ENCODE measurements at regions not wholly inside any gene's neighbourhood (a gene's known extent, or its start where the extent isn't known, plus 50 kb on each side); places are given as distances from the start of the nearest gene placed in this dataset.

- no peak for DNase-seq
These were observed 164.5 kb downstream of the PIK3R1 start for GRCh38 chr5:68380078-68380477.

- no peak for DNase-seq
These were observed 165.5 kb downstream of the PIK3R1 start for GRCh38 chr5:68381060-68381459.

GRCh38 chr5:68381909-68382308, 166.4 kb downstream of the PIK3R1 start:
- no peak for DNase-seq

GRCh38 chr5:68382640-68383039, 167.1 kb downstream of the PIK3R1 start:
- DNase-seq: no peak

GRCh38 chr5:68383888-68384310, 168.3 kb downstream of the PIK3R1 start:
- no peak for DNase-seq

GRCh38 chr5:68384936-68385594, 169.5 kb downstream of the PIK3R1 start:
- DNase-seq: no peak

GRCh38 chr5:68385936-68386335, 170.4 kb downstream of the PIK3R1 start:
- DNase-seq: no peak

- DNase-seq: no peak
These were observed 171.7 kb downstream of the PIK3R1 start for GRCh38 chr5:68387074-68387796.

- no peak for DNase-seq
These were observed 174.1 kb downstream of the PIK3R1 start for GRCh38 chr5:68389618-68390017.

GRCh38 chr5:68392617-68393016, 177.1 kb downstream of the PIK3R1 start:
- no peak for DNase-seq

GRCh38 chr5:68395302-68395701, 179.7 kb downstream of the PIK3R1 start:
- no peak for DNase-seq

- DNase-seq: no peak
These were observed 180.5 kb downstream of the PIK3R1 start for GRCh38 chr5:68395926-68396511.

GRCh38 chr5:68396722-68397121, 181.2 kb downstream of the PIK3R1 start:
- DNase-seq: no peak

GRCh38 chr5:68398146-68398812, 182.7 kb downstream of the PIK3R1 start:
- no peak for DNase-seq

GRCh38 chr5:68403301-68403700, 187.7 kb downstream of the PIK3R1 start:
- DNase-seq: no peak

GRCh38 chr5:68404246-68404645, 188.7 kb downstream of the PIK3R1 start:
- DNase-seq: no peak

GRCh38 chr5:68405026-68405684, 189.6 kb downstream of the PIK3R1 start:
- no peak for DNase-seq

GRCh38 chr5:68405784-68406743, 190.5 kb downstream of the PIK3R1 start:
- no peak for DNase-seq

- DNase-seq: no peak
These were observed 191.2 kb downstream of the PIK3R1 start for GRCh38 chr5:68406767-68407241.

- no peak for DNase-seq
These were observed 192.0 kb downstream of the PIK3R1 start for GRCh38 chr5:68407311-68408239.
